Midbrain (tissue), 1 donor: ENCODE measurements at regions not wholly inside any gene's neighbourhood (a gene's known extent, or its start where the extent isn't known, plus 50 kb on each side); places are given as distances from the start of the nearest gene placed in this dataset.

Source experiments
- DNase-seq: peaks from one replicate; lab custom pipeline; 2025; lab: John Stamatoyannopoulos, UW

DNA sequence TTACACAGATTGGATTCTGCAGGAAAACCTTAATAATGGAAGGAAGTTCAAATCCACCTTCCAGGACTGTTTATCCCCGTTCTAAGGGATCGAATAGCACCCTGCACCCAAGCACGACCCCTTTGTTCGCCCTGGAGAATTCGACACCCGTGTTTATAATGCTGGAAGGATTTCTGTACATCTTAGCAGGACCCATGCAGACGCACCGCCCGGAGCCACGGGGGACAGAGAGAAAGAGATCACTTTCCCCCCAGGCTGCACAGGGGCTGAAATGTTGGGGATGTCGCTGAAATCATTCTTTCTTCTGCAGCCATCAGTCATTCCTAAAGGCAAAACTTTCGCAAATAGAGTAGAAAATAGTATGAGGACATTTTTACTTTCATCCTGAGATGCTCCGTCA lies 238.7 kb upstream of the SALL3 start:
- no peak for DNase-seq

GRCh38 chr18:78741381-78742217 lies 238.0 kb upstream of the SALL3 start:
- DNase-seq: no peak

- no peak for DNase-seq
Measured at GRCh38 chr18:78742218-78742745, 237.3 kb upstream of the SALL3 start.

DNA sequence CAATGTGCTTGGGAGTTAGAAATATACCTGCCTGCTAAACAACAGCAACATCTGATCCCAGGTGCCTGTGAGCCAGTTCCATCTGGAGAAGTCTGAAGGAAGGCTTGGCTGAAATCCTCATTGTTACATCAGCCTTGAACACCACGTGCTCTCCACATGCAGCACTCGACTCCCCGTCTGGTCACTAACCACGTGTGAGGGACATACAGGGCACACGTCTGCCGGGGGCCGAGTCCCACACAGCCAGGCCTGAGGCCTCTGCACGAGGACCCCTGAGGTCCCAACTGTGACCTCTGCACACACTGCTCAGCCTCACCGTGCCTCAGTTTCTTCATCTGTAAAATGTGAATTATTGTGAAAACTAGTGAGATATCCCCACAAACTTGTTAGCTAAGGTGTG lies 236.5 kb upstream of the SALL3 start:
- no peak for DNase-seq

- no peak for DNase-seq
Measured at GRCh38 chr18:78751664-78752063, 228.0 kb upstream of the SALL3 start.

DNA sequence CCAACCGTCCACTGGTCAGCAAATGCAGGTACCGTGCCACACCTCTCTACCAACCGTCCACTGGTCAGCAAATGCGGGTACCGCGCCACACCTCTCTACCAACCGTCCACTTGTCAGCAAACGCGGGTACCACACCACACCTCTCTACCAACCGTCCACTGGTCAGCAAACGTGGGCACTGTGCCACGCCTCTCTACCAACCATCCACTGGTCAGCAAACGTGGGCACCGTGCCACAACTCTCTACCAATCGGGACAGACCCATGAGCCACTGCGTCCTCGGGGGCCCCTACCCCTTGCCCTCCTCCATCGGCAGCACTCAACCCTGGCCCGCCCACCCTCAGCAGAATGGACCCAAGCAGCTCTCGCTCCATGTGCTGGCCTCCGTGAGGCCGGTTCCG lies 226.4 kb upstream of the SALL3 start:
- DNase-seq: no peak

DNA sequence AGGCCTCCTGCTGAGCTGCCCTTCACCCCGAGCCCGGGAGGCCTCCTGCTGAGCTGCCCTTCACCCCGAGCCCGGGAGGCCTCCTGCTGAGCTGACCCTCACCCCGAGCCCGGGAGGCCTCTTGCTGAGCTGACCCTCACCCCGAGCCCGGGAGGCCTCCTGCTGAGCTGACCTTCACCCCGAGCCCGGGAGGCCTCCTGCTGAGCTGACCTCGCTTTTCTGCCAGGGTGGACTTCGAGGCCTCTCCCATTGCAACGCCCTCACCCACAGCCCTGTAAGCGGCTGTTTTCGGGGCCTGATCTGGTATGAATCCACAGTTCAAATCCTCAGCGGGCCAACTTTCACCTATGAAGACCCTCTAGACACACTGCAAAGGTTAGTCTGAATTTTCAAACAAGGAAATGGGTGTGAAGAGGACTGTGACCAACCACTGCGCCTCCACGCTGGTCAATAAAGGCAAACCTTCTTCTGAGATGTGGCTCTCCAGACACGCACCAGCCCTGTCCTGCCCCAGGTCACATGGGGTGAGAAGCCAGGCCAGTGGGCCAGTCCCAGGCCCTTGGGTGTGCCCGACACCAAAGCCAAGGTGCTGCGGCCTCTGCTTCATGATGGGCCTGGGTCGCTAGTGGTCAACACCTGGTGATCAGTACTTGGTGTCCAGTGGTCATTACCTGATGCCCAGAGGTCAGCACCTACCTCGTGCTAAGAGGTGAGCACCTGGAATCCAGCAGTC lies 225.1 kb upstream of the SALL3 start:
- no peak for DNase-seq

- no peak for DNase-seq
Measured at GRCh38 chr18:78757014-78757413, 222.6 kb upstream of the SALL3 start.

DNA sequence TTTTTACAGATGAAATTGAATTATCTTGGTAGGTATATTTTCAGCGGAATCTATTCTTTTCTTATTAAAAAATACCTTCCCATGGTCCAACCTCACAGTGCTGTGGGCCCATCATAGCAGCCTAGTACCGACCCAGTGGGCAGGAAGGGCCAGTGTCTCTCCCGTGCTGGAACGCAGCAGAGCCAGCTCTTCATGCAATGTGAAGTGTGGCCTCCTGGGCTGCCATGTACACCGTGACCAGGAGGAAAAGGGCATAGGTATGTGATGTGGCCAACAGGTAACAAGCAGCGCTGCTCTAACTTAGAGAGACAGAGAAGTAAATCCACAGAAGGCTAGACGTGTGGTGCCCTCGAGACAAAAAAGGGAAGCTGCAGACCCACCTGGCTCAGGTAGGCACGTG lies 221.1 kb upstream of the SALL3 start:
- no peak for DNase-seq

- DNase-seq: no peak
Measured at GRCh38 chr18:78762753-78763152, 216.9 kb upstream of the SALL3 start.

DNA sequence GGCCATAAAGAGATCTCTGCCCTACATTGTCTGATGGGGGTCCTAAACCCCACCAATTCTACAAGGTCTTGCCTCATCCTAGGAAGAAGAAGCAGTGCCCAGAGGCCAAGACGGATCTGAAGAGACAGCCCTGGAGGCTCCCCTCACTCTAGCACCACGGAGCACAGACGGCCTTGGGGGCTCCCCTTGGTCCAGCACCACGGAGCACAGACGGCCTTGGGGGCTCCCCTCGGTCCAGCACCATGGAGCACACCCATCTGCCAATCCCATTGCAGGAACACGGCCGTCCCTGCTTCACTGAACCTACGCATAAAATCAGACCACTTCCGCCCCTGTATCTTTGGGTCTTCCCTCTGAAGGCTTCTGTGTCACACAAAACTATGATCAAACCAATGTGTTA lies 215.1 kb upstream of the SALL3 start:
- DNase-seq: no peak

DNA sequence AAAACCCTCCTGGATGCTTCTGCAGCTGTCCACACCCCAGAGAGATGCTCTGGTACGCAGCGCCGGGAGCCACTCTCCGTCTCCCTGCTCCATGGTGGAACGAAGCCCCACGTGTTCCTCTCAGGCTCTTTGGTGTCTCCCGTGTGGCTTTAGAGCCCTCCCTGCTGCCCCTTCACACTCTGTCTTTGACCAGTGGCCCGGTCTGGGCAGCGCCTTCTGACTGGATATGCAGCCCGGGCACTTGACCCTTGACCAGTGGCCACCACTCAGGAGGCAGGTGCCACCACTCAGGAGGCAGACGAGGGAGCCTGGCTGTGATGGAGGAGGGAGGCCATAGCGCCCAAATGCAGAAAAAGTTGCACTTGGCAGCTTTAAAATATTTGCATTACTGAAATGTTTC lies 214.5 kb upstream of the SALL3 start:
- no peak for DNase-seq

GRCh38 chr18:78765637-78766281 lies 213.9 kb upstream of the SALL3 start:
- DNase-seq: no peak

- no peak for DNase-seq
Measured at GRCh38 chr18:78766651-78767533, 212.7 kb upstream of the SALL3 start.

- no peak for DNase-seq
Measured at GRCh38 chr18:78767648-78768071, 212.0 kb upstream of the SALL3 start.

DNA sequence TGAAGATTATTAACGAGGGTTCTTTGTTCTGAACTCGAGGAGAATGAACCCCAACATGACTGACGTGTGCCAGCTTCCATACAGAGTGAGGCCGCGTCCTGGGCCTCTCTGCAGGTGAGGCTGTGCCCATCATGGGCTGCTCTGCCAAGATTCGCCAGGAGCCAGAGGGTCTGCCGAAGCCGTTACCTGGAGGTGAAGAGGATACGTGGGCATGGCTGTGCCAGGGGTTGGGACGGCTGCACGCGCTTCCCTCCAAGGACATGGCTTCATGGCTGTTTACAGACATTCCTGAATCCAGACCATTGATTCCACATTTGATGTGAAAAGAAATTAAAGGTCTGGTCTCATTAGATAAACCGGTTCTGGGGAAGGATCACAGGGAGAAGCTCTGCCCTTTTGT lies 211.4 kb upstream of the SALL3 start:
- DNase-seq: no peak

- DNase-seq: no peak
Measured at GRCh38 chr18:78768656-78769501, 210.7 kb upstream of the SALL3 start.

DNA sequence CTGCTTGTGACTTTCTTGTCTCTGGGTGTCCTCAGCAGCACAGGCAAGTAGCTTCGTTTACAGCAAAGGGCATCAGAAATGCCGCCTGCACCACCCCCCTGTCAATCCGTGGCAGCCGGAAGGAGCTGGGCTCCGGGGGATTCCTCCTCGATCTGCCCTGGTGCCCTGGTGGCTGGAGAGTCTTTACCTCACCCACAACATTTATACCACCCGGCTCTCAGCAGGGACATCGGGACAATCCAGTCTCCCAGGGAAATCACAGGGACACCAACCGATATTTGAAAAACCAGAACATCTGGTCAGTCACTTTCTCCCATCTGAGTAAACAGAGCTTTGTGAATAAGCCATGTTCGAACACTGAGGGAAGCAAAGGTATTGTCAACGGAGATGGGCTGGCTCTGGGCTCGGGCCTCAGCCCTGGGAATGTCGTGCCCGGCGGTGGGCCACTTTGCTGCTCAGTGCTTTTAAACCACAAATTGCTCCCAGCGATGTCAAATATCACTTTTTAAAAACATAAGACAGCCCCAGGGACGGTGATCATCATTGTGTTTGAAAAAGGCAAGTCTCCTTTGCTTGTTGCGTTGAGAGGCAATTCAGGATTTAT lies 210.0 kb upstream of the SALL3 start:
- DNase-seq: no peak

DNA sequence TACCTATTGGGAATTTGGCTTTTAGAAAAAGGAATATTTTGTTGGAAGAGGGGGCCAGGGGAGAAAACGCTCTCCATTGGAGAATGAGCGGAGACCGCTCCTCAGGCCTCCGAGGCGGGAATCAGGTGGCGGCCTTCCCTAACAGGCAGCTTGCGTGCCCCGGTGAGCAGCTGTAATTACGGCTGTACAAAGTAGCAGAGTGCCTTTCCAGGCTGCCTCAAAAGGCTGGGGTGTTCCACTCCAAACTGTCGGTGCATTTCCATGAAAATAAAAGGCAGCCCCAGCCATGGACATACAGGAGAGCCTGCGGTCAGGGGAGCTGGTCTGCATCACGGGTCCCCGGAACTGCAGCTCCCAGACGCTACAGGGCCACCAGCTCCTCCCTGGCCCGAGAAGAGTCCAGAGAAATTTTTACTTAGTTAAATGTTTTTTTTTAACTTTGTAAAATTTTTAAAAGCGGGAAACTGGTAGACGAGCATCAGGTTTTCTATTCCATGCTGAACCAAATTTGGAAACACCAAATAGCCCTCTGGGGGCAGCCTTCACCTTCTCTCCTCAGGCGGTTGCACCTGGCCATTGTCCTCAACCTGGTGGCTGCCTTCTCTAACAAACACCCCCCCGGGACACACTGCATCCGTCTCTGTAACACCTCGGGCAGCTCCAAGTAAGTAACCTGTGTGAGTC lies 209.3 kb upstream of the SALL3 start:
- DNase-seq: no peak

GRCh38 chr18:78770823-78771139 lies 208.8 kb upstream of the SALL3 start:
- DNase-seq: no peak
